ENCODE measurements at regions not wholly inside any gene's neighbourhood (a gene's known extent, or its start where the extent isn't known, plus 50 kb on each side); places are given as distances from the start of the nearest gene placed in this dataset.

DNA sequence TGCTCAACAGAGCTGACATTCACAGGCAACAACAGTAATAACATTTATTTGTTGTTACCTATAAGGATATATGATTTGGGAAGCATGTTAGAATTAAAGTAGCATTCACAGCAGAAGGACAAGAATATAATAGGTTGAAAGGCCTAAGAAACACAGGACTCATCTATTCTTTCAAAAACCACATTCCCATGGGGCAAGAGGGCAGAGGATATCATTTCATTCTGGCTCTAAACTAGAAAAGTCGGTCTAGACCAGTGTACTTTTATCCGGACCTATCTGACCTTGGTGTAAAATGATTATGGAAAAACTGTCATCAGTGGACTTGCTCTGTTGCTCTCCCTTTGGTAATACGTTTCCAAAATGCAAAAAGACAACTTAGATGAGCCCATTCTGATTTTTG, 914.7 kb upstream of the CITED2 start:
- TF ChIP-seq ZNF274 (IDR thresholded peaks at IDR 0.05; ENCODE audit: low read depth, low read length), result no peak
- no peak for TF ChIP-seq YY1 (IDR thresholded peaks at IDR 0.05; ENCODE audit: insufficient read depth, insufficient read length)
